ENCODE measurements at regions not wholly inside any gene's neighbourhood (a gene's known extent, or its start where the extent isn't known, plus 50 kb on each side); places are given as distances from the start of the nearest gene placed in this dataset.

DNA sequence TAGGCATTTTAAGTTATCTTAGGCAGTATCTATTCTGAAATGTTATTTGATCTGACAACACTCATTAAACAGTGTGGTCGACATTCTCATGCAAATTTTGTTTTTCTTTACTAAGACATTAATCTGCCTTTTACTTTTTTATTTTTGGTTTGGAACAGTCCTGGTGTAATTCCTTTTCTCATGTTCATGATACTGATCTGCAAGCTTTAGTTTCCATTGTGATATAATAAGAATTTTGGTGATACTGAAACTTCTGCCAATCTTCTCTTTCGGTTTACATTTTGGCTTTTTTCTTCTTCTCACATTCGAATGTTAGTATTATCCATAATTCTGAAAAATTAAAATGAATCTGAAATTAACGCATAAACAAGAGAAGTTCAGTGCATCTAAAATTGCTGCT lies 281.9 kb upstream of the MTPN start:
- H3K4me3 ChIP-seq, result no peak overlapping the region
- peaks cover 0 to 7% (median 2%) of the 10 kb centered on the region in 4 donors for H3K9me3 ChIP-seq
- no peak for DNase-seq
- H3K4me1 ChIP-seq, result no peaks in the 10 kb centered on the region
- no peak for TF ChIP-seq EP300 (IDR thresholded peaks at IDR 0.05)
- intact Hi-C loops (cut with DNase I), result no loop called here
- WGBS, 2 donors, result 88 to 91% methylated on average over 4 of the region's 4 CpGs
- no peaks in the 10 kb centered on the region for H3K27me3 ChIP-seq
- no peak overlapping the region for H3K27ac ChIP-seq
- no peaks in the 10 kb centered on the region for H3K36me3 ChIP-seq

- TF ChIP-seq EP300 (IDR thresholded peaks at IDR 0.05) (no peak), CTCF (IDR thresholded peaks at IDR 0.05) (no peak), POLR2A (IDR thresholded peaks at IDR 0.05) (no peak), POLR2AphosphoS5 (IDR thresholded peaks at IDR 0.05) (no peak)
- H3K36me3 ChIP-seq, result no peaks in the 10 kb centered on the region
- intact Hi-C loops (cut with DNase I), result no loop called here
- DNase-seq, result no peak
- no peak overlapping the region for H3K4me3 ChIP-seq
- H3K27me3 ChIP-seq, result no peaks in the 10 kb centered on the region
- H3K4me1 ChIP-seq, result no peaks in the 10 kb centered on the region
- H3K9me3 ChIP-seq, result peaks cover 0 to 4% (median 0%) of the 10 kb centered on the region in 4 donors
- H3K27ac ChIP-seq, result no peak overlapping the region
- 85 to 94% methylated on average over 3 of the region's 3 CpGs for WGBS, 2 donors
Observed at GRCh38 chr7:136256491-136256890, 279.3 kb upstream of the MTPN start.

DNA sequence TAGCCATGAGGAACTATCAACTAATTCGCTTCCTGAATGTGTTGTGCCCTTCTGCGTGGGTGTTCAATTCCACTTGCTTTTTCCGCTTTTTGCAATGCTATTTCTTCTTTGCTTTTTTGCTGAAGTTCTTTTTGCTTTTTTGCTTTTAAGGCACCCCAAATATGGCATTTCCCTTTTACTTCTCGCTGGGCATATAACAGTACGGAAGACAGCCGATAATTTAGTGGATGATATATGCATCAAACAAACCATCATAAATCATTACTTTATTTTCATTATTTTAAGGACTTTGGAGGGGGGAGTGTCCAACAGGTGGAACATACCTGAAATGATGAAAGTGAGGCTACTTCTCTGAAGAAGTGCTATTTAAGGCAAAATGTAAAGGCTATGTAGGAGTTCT lies 277.0 kb upstream of the MTPN start:
- Histone ChIP-seq H3K4me3 (no peak overlapping the region), H3K27me3 (no peaks in the 10 kb centered on the region), H3K4me1 (no peaks in the 10 kb centered on the region), H3K27ac (no peak overlapping the region), H3K9me3 (peaks cover 0 to 4% (median 0%) of the 10 kb centered on the region in 4 donors), H3K36me3 (no peaks in the 10 kb centered on the region)
- intact Hi-C loops (cut with DNase I), result no loop called here
- 77 to 78% methylated on average over 6 of the region's 6 CpGs for WGBS, 2 donors
- no peak for DNase-seq
- TF ChIP-seq POLR2A (IDR thresholded peaks at IDR 0.05) (no peak), POLR2AphosphoS5 (IDR thresholded peaks at IDR 0.05) (no peak), EP300 (IDR thresholded peaks at IDR 0.05) (no peak), CTCF (IDR thresholded peaks at IDR 0.05) (no peak)

DNA sequence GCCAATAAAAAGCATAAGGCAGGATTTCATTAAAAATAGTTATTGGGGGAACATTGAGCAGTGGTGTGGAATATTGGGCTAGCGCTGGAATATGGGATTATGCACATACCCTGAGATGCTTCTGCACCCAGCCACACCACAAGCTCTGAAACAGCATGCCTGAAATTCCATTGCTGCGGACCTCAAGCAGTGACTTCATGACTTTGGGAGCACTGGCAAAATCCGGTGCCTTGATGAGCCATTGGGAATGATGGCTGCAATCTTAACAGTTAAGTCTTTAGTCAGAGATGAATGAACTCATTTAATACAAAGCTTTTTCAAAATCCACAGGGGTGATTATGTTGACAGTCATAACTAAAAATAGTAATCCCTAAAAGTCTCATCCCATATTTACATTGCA lies 274.7 kb upstream of the MTPN start:
- Histone ChIP-seq H3K9me3 (peaks cover 0 to 2% (median 0%) of the 10 kb centered on the region in 4 donors), H3K27me3 (no peaks in the 10 kb centered on the region), H3K36me3 (no peaks in the 10 kb centered on the region), H3K4me3 (no peak overlapping the region), H3K4me1 (no peaks in the 10 kb centered on the region), H3K27ac (no peak overlapping the region)
- no peak for DNase-seq
- WGBS, 2 donors, result 72 to 78% methylated on average over 3 of the region's 3 CpGs
- TF ChIP-seq POLR2A (IDR thresholded peaks at IDR 0.05) (no peak), CTCF (IDR thresholded peaks at IDR 0.05) (no peak), POLR2AphosphoS5 (IDR thresholded peaks at IDR 0.05) (no peak), EP300 (IDR thresholded peaks at IDR 0.05) (no peak)
- intact Hi-C loops (cut with DNase I), result no loop called here

- Histone ChIP-seq H3K4me3 (no peak overlapping the region), H3K4me1 (no peaks in the 10 kb centered on the region), H3K27ac (no peak overlapping the region), H3K9me3 (no peaks in the 10 kb centered on the region), H3K36me3 (no peaks in the 10 kb centered on the region), H3K27me3 (no peaks in the 10 kb centered on the region)
- no peak for DNase-seq
- intact Hi-C loops (cut with DNase I), result no loop called here
- TF ChIP-seq POLR2AphosphoS5 (IDR thresholded peaks at IDR 0.05) (no peak), EP300 (IDR thresholded peaks at IDR 0.05) (no peak), POLR2A (IDR thresholded peaks at IDR 0.05) (no peak), CTCF (IDR thresholded peaks at IDR 0.05) (no peak)
- 79 to 82% methylated on average over 1 of the region's 1 CpG for WGBS, 2 donors
Observed at GRCh38 chr7:136247211-136247610, 270.1 kb upstream of the MTPN start.

All from sigmoid colon (tissue), 6 donors.